ENCODE measurements at regions not wholly inside any gene's neighbourhood (a gene's known extent, or its start where the extent isn't known, plus 50 kb on each side); places are given as distances from the start of the nearest gene placed in this dataset.

- intact Hi-C loops (cut with DNase I) = no loop called here
- no peaks in the 10 kb centered on the region for H3K9me3 ChIP-seq
Observed at GRCh38 chr3:118488732-118489131, 545.9 kb downstream of the IGSF11 start.

GRCh38 chr3:118495206-118495605, 539.4 kb downstream of the IGSF11 start:
- Histone ChIP-seq H3K27me3 (no peaks in the 10 kb centered on the region), H3K27ac (no peak overlapping the region), H3K9me3 (no peaks in the 10 kb centered on the region), H3K4me3 (no peak overlapping the region), H3K4me1 (no peaks in the 10 kb centered on the region), H3K36me3 (no peaks in the 10 kb centered on the region)
- TF ChIP-seq CTCF (IDR thresholded peaks at IDR 0.05) = no peak
- no peak for TF ChIP-seq POLR2A (IDR thresholded peaks at IDR 0.05)
- TF ChIP-seq POLR2AphosphoS5 (IDR thresholded peaks at IDR 0.05; ENCODE audit: insufficient read depth in 1 of 2, low read depth in 1 of 2) = no peak
- no peak for DNase-seq (ENCODE audit: extremely low spot score in 2 of 2)
- intact Hi-C loops (cut with DNase I) = no loop called here

More at GRCh38 chr3:118488732-118489131, 545.9 kb downstream of the IGSF11 start:
- no peak for TF ChIP-seq POLR2A (IDR thresholded peaks at IDR 0.05)
- no peak for TF ChIP-seq POLR2AphosphoS5 (IDR thresholded peaks at IDR 0.05; ENCODE audit: insufficient read depth in 1 of 2, low read depth in 1 of 2)
- TF ChIP-seq CTCF (IDR thresholded peaks at IDR 0.05) = no peak
- H3K27me3 ChIP-seq = no peaks in the 10 kb centered on the region
- DNase-seq (ENCODE audit: extremely low spot score in 2 of 2) = no peak
- no peaks in the 10 kb centered on the region for H3K36me3 ChIP-seq
- no peak overlapping the region for H3K4me3 ChIP-seq
- H3K27ac ChIP-seq = no peak overlapping the region
- no peaks in the 10 kb centered on the region for H3K4me1 ChIP-seq

GRCh38 chr3:118497274-118497673, 537.4 kb downstream of the IGSF11 start:
- Histone ChIP-seq H3K4me3 (no peak overlapping the region), H3K36me3 (no peaks in the 10 kb centered on the region), H3K9me3 (no peaks in the 10 kb centered on the region), H3K27me3 (no peaks in the 10 kb centered on the region), H3K27ac (no peak overlapping the region), H3K4me1 (no peaks in the 10 kb centered on the region)
- no peak for DNase-seq (ENCODE audit: extremely low spot score in 2 of 2)
- intact Hi-C loops (cut with DNase I) = no loop called here
- no peak for TF ChIP-seq POLR2A (IDR thresholded peaks at IDR 0.05)
- no peak for TF ChIP-seq CTCF (IDR thresholded peaks at IDR 0.05)
- TF ChIP-seq POLR2AphosphoS5 (IDR thresholded peaks at IDR 0.05; ENCODE audit: insufficient read depth in 1 of 2, low read depth in 1 of 2) = no peak

GRCh38 chr3:118501152-118501551, 533.5 kb downstream of the IGSF11 start:
- intact Hi-C loops (cut with DNase I) = no loop called here

GRCh38 chr3:118504906-118505305, 529.7 kb downstream of the IGSF11 start:
- H3K27me3 ChIP-seq = no peaks in the 10 kb centered on the region
- H3K4me3 ChIP-seq = no peak overlapping the region
- intact Hi-C loops (cut with DNase I) = no loop called here
- DNase-seq (ENCODE audit: extremely low spot score in 2 of 2) = no peak
- H3K9me3 ChIP-seq = no peaks in the 10 kb centered on the region
- H3K36me3 ChIP-seq = no peaks in the 10 kb centered on the region
- no peak overlapping the region for H3K27ac ChIP-seq
- H3K4me1 ChIP-seq = no peaks in the 10 kb centered on the region
- TF ChIP-seq CTCF (IDR thresholded peaks at IDR 0.05) (no peak), POLR2A (IDR thresholded peaks at IDR 0.05) (no peak), POLR2AphosphoS5 (IDR thresholded peaks at IDR 0.05; ENCODE audit: insufficient read depth in 1 of 2, low read depth in 1 of 2) (no peak)

More at GRCh38 chr3:118501152-118501551, 533.5 kb downstream of the IGSF11 start:
- no peaks in the 10 kb centered on the region for H3K9me3 ChIP-seq
- no peaks in the 10 kb centered on the region for H3K27me3 ChIP-seq
- DNase-seq (ENCODE audit: extremely low spot score in 2 of 2) = no peak
- no peak overlapping the region for H3K4me3 ChIP-seq
- TF ChIP-seq POLR2AphosphoS5 (IDR thresholded peaks at IDR 0.05; ENCODE audit: insufficient read depth in 1 of 2, low read depth in 1 of 2) (no peak), POLR2A (IDR thresholded peaks at IDR 0.05) (no peak), CTCF (IDR thresholded peaks at IDR 0.05) (no peak)
- no peaks in the 10 kb centered on the region for H3K4me1 ChIP-seq
- no peaks in the 10 kb centered on the region for H3K36me3 ChIP-seq
- no peak overlapping the region for H3K27ac ChIP-seq
